Astrocyte of the cerebellum (primary cell): ENCODE measurements at regions not wholly inside any gene's neighbourhood (a gene's known extent, or its start where the extent isn't known, plus 50 kb on each side); places are given as distances from the start of the nearest gene placed in this dataset.

Source experiments
- DNase-seq: peaks from one replicate; pipeline ENCODE4 v3.0.0-alpha.2; 2011; ENCODE audit warnings: low read depth
- H3K4me3 ChIP-seq: 2 replicates; pipeline ENCODE4 v1.5.1; 2011; ENCODE audit warnings: mild to moderate bottlenecking, low read depth, low read length, moderate library complexity
- in situ Hi-C: cut with HindIII; loops from 2 replicates; pipeline ENCODE4 v1.10.0; 2017; ENCODE audit warnings: low sequenced_read_pairs
- TF ChIP-seq, protein P1 (sequence below): IDR thresholded peaks from 2 replicates; pipeline ENCODE4 v1.5.1; 2012; ENCODE audit warnings: low read length, low read depth, moderate library complexity, mild to moderate bottlenecking; ENCODE audit errors: missing control alignments

DNA sequence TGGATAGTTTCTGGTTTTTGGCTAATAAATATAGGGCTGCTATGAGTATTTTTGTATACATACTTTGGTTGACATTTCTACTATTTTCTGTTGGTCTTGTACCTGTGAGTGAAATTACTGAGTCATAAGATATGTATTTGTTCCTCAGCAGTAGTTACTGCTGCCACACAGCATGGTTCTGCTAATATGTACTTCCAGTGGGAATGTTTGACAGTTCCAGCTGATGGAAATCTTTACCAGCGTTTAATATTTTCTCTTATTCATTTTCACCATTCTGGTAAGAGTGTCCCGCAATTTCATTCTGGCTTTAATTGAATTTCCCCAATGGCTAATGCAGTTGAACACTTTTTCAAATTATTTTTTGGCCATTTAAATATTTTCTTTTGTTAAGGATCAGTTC is 57.9 kb upstream of the IL1R1 start:
- TF ChIP-seq, protein P1, sequence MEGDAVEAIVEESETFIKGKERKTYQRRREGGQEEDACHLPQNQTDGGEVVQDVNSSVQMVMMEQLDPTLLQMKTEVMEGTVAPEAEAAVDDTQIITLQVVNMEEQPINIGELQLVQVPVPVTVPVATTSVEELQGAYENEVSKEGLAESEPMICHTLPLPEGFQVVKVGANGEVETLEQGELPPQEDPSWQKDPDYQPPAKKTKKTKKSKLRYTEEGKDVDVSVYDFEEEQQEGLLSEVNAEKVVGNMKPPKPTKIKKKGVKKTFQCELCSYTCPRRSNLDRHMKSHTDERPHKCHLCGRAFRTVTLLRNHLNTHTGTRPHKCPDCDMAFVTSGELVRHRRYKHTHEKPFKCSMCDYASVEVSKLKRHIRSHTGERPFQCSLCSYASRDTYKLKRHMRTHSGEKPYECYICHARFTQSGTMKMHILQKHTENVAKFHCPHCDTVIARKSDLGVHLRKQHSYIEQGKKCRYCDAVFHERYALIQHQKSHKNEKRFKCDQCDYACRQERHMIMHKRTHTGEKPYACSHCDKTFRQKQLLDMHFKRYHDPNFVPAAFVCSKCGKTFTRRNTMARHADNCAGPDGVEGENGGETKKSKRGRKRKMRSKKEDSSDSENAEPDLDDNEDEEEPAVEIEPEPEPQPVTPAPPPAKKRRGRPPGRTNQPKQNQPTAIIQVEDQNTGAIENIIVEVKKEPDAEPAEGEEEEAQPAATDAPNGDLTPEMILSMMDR: no peak
- in situ Hi-C loops: no loop called here
- H3K4me3 ChIP-seq: no peak overlapping the region
- no peak for DNase-seq

DNA sequence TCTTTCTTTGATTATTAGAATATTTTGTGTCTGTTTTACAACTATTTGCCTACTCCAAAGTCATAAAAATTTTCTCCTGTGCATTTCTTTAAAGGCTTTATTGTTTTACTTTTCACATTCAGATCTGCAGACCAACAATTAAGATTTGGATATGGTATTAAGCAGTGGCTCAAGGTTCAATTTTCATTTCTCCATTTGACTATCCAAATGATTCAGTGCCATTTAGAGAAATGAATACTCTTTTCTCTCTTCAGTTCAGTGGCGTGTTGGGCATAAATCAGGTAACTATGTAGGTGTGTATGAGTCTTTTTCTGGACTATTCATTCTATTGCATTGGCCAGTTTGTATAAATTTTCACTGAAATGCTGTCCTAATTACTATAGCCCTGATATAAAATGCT is 57.3 kb upstream of the IL1R1 start:
- TF ChIP-seq, protein P1: no peak
- no peak overlapping the region for H3K4me3 ChIP-seq
- DNase-seq: no peak
- in situ Hi-C loops: no loop called here

DNA sequence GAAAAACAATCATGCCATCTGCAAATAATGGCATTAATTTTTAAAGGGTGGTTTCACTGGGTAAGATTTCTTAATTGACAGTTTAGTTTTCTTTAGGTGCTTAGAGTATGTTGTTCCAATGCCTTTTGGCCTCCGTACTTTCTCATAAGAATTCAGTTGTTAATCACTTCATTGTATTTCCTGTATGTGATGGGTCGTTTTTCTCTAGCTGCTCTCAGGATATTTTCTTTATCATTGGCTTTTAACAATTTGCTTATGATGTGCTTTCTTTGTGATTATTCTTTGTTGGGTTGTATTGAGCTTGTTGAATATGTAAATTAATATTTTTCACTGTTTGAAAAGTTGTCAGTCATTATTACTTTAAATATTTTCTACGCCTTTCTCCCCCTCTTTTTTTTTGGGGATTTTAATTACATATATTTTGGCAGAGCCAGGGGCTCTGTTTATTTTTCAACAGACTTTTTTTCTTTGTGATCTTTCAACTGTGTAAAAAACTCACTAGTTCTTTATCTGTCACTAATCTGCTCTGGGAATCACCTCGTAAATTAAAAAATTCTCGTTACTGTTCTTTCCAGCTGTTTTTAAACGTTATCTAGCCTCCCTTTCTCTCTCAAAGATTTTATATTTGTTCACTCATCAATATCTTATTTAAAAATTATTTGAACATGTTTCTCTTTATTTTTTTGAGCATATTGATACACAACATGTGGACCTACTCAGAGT is 56.2 kb upstream of the IL1R1 start:
- in situ Hi-C loops: no loop called here

DNA sequence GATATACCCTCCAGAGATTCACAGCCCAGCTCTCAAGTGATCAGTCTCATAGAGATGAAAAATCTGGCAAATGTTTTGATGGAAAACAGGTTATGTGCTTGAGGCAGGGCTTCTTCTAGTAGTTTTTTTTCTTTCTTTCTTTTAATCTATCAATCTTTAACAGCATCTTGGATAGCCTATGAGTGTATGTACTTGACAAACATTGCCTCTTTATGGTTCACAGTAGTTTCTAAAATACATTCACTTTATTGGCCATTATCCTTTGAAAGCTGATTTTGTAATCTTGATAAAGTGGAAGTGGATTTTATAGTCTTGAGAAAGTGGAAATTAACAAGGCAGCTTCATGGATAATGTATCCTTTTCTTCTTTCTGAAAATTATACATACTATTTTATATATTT is 51.4 kb upstream of the IL1R1 start:
- no peak for DNase-seq
- in situ Hi-C loops: no loop called here
- H3K4me3 ChIP-seq: no peak overlapping the region
- TF ChIP-seq, protein P1: no peak

More for the DNA sequence above, 56.2 kb upstream of the IL1R1 start:
- TF ChIP-seq, protein P1: no peak
- DNase-seq: no peak
- H3K4me3 ChIP-seq: no peak overlapping the region

DNA sequence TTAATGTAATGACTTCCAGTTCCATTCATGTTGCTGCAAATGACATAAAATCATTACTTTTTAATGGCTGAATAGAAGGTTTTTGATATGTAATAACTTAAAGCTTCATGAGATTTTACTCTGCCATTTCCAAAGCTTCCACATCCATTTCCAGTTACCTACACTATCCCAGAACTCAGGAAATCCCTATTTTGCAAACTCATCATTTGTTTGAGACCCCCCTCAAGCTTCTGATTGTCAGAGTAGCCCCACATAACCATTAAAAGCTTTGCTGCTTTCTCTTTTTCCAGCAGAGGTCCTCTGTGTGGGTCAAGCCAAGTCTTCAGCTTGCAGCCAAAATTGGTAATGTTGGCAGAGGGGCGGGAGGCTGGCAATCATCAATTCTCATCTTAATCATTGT is 50.6 kb upstream of the IL1R1 start:
- in situ Hi-C loops: no loop called here
- TF ChIP-seq, protein P1: no peak
- no peak for DNase-seq
- H3K4me3 ChIP-seq: no peak overlapping the region

DNA sequence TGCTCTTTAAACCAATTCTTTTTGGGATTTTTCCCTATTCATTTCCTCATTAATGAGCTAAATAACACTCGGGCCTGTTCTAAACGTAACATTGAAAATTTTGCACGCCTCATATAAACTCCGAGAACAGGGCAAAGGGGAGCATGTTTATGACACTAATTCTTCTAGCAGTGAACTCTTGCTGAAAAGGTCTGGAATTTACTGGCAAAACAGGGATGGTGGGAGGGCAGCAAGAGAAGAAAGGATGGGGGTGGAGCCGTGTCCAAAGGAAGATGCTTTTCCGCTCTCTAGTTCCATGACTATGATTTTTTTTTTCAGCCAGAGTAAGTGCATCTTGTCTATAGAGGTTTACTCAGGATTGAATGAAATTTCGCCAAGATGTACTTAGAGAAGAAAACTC is 50.0 kb upstream of the IL1R1 start:
- in situ Hi-C loops: no loop called here
- TF ChIP-seq, protein P1: no peak
- H3K4me3 ChIP-seq: no peak overlapping the region
- no peak for DNase-seq
